Bronchial epithelial cell (primary cell): ENCODE measurements at regions not wholly inside any gene's neighbourhood (a gene's known extent, or its start where the extent isn't known, plus 50 kb on each side); places are given as distances from the start of the nearest gene placed in this dataset.

Experiments
- DNase-seq: peaks from one replicate; pipeline ENCODE4 v3.0.0-alpha.2; 2010; ENCODE audit warnings: low read depth
- FAIRE-seq: peaks from 2 replicates; lab custom pipeline; 2011; peaks lifted over from hg19 to GRCh38; lab: Jason Lieb, UNC
- H3K27me3 ChIP-seq: 2 replicates; pipeline ENCODE4 v1.5.1; 2011; ENCODE audit warnings: low read length; ENCODE audit not compliant: control insufficient read depth, insufficient read depth
- H3K36me3 ChIP-seq: 2 replicates; pipeline ENCODE4 v1.5.1; 2011; ENCODE audit warnings: low read length; ENCODE audit not compliant: control insufficient read depth, insufficient read depth
- H3K4me3 ChIP-seq: 2 replicates; pipeline ENCODE4 v1.5.1; 2011; ENCODE audit warnings: mild to moderate bottlenecking, low read depth, low read length, control low read depth
- TF ChIP-seq, protein P1 (sequence below): IDR thresholded peaks from 2 replicates; pipeline ENCODE4 v1.5.1; 2011; ENCODE audit warnings: mild to moderate bottlenecking, moderate library complexity, low read length, control low read depth, inconsistent platforms; ENCODE audit not compliant: insufficient read depth, severe bottlenecking

DNA sequence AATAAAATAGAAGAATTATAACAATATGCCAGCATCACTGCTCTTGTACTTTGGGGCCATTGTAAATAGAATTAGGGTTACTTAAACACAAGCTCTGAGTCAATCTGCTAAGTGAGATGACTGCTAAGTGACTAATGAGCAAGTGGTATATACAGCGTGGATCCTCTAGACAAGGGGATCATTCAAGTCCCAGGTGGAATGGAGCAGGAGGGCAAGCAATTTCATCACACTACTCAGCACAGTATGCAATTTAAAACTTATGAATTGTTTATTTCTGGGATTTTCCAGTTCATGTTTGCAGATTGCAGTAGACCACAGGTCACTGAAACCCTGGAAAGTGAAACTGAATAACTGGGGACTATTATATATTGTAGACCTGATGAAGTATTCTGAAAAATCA, 235.3 kb downstream of the BTBD3 start:
- peak; percentile 41 for DNase-seq
- no peak for FAIRE-seq
- TF ChIP-seq, protein P1, sequence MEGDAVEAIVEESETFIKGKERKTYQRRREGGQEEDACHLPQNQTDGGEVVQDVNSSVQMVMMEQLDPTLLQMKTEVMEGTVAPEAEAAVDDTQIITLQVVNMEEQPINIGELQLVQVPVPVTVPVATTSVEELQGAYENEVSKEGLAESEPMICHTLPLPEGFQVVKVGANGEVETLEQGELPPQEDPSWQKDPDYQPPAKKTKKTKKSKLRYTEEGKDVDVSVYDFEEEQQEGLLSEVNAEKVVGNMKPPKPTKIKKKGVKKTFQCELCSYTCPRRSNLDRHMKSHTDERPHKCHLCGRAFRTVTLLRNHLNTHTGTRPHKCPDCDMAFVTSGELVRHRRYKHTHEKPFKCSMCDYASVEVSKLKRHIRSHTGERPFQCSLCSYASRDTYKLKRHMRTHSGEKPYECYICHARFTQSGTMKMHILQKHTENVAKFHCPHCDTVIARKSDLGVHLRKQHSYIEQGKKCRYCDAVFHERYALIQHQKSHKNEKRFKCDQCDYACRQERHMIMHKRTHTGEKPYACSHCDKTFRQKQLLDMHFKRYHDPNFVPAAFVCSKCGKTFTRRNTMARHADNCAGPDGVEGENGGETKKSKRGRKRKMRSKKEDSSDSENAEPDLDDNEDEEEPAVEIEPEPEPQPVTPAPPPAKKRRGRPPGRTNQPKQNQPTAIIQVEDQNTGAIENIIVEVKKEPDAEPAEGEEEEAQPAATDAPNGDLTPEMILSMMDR: no peak
- Histone ChIP-seq H3K36me3 (no peaks in the 10 kb centered on the region), H3K4me3 (no peak overlapping the region), H3K27me3 (no peaks in the 10 kb centered on the region)

DNA sequence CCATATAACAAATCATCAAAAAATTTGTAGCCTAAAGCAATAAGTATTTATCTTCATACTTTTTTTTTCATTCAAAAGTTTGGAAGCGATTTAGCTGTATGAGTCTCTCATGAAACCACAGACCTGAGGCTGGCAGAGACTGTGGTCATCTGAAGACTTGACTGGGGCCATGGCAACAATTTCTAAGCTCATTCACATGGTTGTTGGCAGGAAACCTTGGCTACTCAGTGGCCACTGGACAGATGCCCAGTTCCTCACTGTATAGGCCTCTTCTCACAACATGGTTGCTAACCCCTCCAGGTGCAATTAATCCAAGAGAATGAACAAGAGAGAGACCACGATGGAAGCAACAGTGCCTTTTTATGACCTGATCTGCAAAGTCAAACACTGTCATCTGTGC, 235.9 kb downstream of the BTBD3 start:
- TF ChIP-seq, protein P1: no peak
- no peak overlapping the region for H3K4me3 ChIP-seq
- no peaks in the 10 kb centered on the region for H3K27me3 ChIP-seq
- no peaks in the 10 kb centered on the region for H3K36me3 ChIP-seq
- FAIRE-seq (no peak), DNase-seq (no peak)

DNA sequence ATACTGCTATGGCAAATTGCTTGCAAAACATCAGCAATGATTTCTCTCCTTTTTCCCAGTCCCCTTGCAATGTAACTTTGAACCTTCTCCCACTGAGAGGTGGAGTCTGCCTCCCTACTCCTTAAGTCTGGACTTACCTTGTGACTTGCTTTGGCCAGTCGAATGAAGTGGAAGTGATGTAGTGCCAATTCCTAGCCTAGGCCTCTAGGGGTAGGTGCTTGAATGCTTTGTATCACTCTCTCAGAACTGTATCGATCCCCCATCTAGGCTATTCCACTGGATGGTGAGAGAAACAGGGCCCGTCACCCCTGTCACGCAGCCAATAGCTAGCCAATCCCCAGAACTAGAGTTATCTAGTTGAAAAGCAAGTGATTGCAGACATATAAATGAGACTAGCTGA, 238.6 kb downstream of the BTBD3 start:
- no peak overlapping the region for H3K4me3 ChIP-seq
- TF ChIP-seq, protein P1: no peak
- no peak for DNase-seq
- no peak for FAIRE-seq
- no peaks in the 10 kb centered on the region for H3K36me3 ChIP-seq
- H3K27me3 ChIP-seq: no peaks in the 10 kb centered on the region

DNA sequence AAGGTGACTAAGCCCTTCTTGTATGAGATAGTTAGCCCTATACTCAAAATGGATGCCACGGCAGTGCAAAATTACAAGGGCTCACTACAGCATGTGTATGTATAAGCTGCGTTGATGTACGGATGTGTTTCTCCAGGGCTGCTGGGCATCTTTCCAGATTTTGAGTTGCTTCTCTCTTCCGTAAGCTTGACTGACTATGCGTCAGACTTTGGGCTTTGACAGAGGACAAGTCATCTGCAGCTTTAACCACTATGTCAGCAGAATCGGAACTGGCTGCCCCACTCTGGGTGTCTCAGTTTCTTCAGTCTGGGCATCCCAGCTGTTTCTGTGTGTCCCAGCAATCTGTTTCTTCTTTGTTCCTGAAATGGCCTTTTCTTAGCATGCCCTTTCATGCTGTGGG, 241.6 kb downstream of the BTBD3 start:
- FAIRE-seq: no peak
- Histone ChIP-seq H3K36me3 (no peaks in the 10 kb centered on the region), H3K4me3 (no peak overlapping the region), H3K27me3 (no peaks in the 10 kb centered on the region)
- no peak for DNase-seq
- TF ChIP-seq, protein P1: no peak

DNA sequence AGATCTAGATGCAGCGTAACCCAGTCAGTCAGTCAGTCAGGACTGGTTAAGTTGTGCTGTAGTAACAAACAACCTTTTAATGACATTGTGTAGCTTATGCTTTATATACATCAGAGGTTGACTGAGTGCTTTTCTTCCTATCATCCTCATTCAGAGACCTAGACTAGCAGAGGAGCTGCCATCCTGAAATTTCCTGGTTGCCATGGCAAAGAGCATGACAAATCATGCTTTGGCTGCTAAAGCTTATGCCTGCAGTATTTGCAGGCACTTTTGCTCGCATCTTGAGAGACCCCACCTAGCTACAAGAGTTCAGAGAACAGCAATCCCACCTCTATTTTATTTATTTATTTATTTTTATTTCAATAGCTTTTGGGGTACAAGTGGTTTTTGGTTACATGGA, 244.0 kb downstream of the BTBD3 start:
- Histone ChIP-seq H3K27me3 (no peaks in the 10 kb centered on the region), H3K4me3 (no peak overlapping the region), H3K36me3 (no peaks in the 10 kb centered on the region)
- DNase-seq: no peak
- TF ChIP-seq, protein P1: no peak
- FAIRE-seq: no peak

DNA sequence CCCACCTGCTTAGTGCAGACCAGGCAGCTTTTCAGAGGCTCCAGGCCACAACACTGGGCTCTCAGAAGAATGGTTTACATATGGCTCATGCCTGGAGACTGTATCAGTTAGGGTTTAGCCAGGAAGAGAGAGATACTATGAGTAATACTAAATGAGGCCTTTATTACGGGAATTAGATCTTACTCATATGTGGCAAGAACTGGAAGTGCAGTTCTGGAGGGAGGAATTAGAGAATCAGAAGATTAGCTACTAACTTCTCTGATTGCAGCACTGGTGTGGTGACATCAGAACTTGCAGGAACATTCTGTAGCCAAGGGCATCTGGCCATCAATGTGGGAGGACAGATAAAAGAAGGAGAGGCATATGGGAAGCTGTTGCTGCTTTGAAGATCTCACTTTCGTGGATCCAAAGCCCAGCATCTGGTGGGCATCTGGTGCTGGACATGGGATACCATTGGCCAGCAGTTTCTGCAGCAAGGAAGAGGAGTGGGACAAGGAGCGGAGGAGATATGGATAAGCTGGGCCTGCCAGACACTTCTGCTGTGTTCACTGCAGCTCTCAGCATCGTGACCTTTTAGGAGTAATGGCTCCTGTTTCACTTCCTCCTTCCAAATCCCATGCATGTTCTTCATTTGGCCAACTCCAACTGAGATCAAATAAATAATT, 248.5 kb downstream of the BTBD3 start:
- TF ChIP-seq, protein P1: no peak
- DNase-seq: peak; percentile 57
- no peak for FAIRE-seq

More for the DNA sequence above, 248.5 kb downstream of the BTBD3 start:
- H3K27me3 ChIP-seq: no peaks in the 10 kb centered on the region
- no peaks in the 10 kb centered on the region for H3K36me3 ChIP-seq
- no peak overlapping the region for H3K4me3 ChIP-seq
